ENCODE measurements at regions not wholly inside any gene's neighbourhood (a gene's known extent, or its start where the extent isn't known, plus 50 kb on each side); places are given as distances from the start of the nearest gene placed in this dataset.

DNA sequence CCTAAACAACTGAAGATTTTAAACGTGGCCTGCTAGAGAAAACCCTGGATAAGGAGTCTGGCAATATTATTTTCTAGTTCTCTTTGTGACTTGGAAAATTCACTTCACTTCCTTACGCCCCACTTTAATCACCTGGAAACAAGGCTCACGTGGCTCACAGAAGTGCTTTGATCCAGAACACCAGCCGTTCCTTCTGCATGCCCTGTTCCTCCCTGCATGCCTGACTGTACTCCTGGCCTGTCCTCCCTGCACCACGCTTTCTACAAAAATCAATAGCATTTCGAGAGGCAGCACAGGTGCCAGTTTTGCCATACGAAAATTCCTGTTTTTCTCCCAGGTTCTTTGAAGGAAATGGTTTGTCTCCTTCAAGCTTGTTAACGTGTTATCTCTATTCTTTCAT is 474.2 kb upstream of the RGMA start:
- Histone ChIP-seq H3K4me1 (ENCODE audit: insufficient read depth) (no peaks in the 10 kb centered on the region), H3K27me3 (replicated peaks; ENCODE audit: insufficient read depth) (no peaks in the 10 kb centered on the region), H3K27ac (no peak overlapping the region), H3F3A (ENCODE audit: insufficient read depth) (no peaks in the 10 kb centered on the region), H3K9ac (no peak overlapping the region), H3K9me3 (ENCODE audit: low read depth) (no peaks in the 10 kb centered on the region), H2AFZ (no peak overlapping the region), H4K20me1 (ENCODE audit: insufficient read depth) (no peaks in the 10 kb centered on the region), H3K79me2 (ENCODE audit: insufficient read depth) (no peaks in the 10 kb centered on the region), H3K9me2 (ENCODE audit: insufficient read depth) (no peaks in the 10 kb centered on the region), H3K36me3 (ENCODE audit: low read depth) (no peaks in the 10 kb centered on the region), H3K4me3 (no peak overlapping the region), H3K4me2 (ENCODE audit: unreplicated experiment) (no peak overlapping the region)
- WGBS, 2 experiments (ENCODE audit: low coverage in 1 of 2, low lambda C conversion rate in 2 of 2, missing lambda C conversion rate in 2 of 2): 21 to 22% methylated on average over 8 of the region's 8 CpGs
- TF ChIP-seq EZH2phosphoT487 (IDR thresholded peaks at IDR 0.05; ENCODE audit: insufficient read depth, low read depth): no peak
- TF ChIP-seq EZH2 (IDR thresholded peaks at IDR 0.05; ENCODE audit: insufficient read depth, poor library complexity, severe bottlenecking): no peak
- DNase-seq: no peak
- in situ Hi-C loops (cut with MboI): no loop called here

- H3F3A ChIP-seq (ENCODE audit: insufficient read depth): no peaks in the 10 kb centered on the region
- no peak for TF ChIP-seq EZH2 (IDR thresholded peaks at IDR 0.05; ENCODE audit: insufficient read depth, poor library complexity, severe bottlenecking)
- no peak for TF ChIP-seq EZH2phosphoT487 (IDR thresholded peaks at IDR 0.05; ENCODE audit: insufficient read depth, low read depth)
These were observed 473.5 kb upstream of the RGMA start for GRCh38 chr15:93562395-93563123.

DNA sequence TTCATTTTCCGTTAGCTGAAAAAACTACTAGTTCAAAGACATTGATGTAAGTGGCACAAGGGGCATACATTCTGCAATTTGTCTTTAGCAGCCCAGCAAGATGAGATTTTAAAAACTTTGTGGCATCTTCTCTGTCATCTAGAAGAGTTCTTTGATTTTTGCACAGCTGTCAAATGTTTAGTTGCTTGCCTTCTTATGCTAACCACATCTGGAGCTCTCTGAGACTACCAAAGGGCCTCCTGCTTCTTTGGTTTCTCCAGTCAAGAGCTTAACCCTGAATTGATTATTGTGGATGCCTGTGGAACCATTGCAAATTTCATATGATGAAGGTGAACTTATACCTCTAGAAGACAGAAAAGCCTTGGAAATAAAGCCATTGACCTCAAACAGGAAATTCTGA is 468.7 kb upstream of the RGMA start:
- H3K9ac ChIP-seq: no peak overlapping the region
- no peaks in the 10 kb centered on the region for H3F3A ChIP-seq (ENCODE audit: insufficient read depth)
- whole genome bisulfite sequencing, 2 experiments (ENCODE audit: low coverage in 1 of 2, low lambda C conversion rate in 2 of 2, missing lambda C conversion rate in 2 of 2): 76 to 93% methylated on average over 1 of the region's 1 CpG
- no peaks in the 10 kb centered on the region for H4K20me1 ChIP-seq (ENCODE audit: insufficient read depth)
- H2AFZ ChIP-seq: no peak overlapping the region
- H3K4me3 ChIP-seq: no peak overlapping the region
- H3K9me2 ChIP-seq (ENCODE audit: insufficient read depth): no peaks in the 10 kb centered on the region
- no peaks in the 10 kb centered on the region for H3K9me3 ChIP-seq (ENCODE audit: low read depth)
- no peak overlapping the region for H3K27ac ChIP-seq
- no peaks in the 10 kb centered on the region for H3K36me3 ChIP-seq (ENCODE audit: low read depth)
- H3K4me1 ChIP-seq (ENCODE audit: insufficient read depth): no peaks in the 10 kb centered on the region
- TF ChIP-seq EZH2phosphoT487 (IDR thresholded peaks at IDR 0.05; ENCODE audit: insufficient read depth, low read depth) (no peak), EZH2 (IDR thresholded peaks at IDR 0.05; ENCODE audit: insufficient read depth, poor library complexity, severe bottlenecking) (no peak)
- in situ Hi-C loops (cut with MboI): no loop called here
- no peaks in the 10 kb centered on the region for H3K27me3 ChIP-seq (replicated peaks; ENCODE audit: insufficient read depth)
- H3K79me2 ChIP-seq (ENCODE audit: insufficient read depth): no peaks in the 10 kb centered on the region
- no peak overlapping the region for H3K4me2 ChIP-seq (ENCODE audit: unreplicated experiment)
- no peak for DNase-seq

More at GRCh38 chr15:93562395-93563123, 473.5 kb upstream of the RGMA start:
- no peaks in the 10 kb centered on the region for H3K79me2 ChIP-seq (ENCODE audit: insufficient read depth)
- no peak overlapping the region for H3K27ac ChIP-seq
- WGBS, 2 experiments (ENCODE audit: low coverage in 1 of 2, low lambda C conversion rate in 2 of 2, missing lambda C conversion rate in 2 of 2): 9% methylated on average over 8 of the region's 8 CpGs
- no peak for DNase-seq
- no peaks in the 10 kb centered on the region for H4K20me1 ChIP-seq (ENCODE audit: insufficient read depth)
- H3K9me3 ChIP-seq (ENCODE audit: low read depth): no peaks in the 10 kb centered on the region
- no peak overlapping the region for H2AFZ ChIP-seq
- in situ Hi-C loops (cut with MboI): no loop called here
- H3K4me2 ChIP-seq (ENCODE audit: unreplicated experiment): no peak overlapping the region
- no peaks in the 10 kb centered on the region for H3K9me2 ChIP-seq (ENCODE audit: insufficient read depth)
- H3K36me3 ChIP-seq (ENCODE audit: low read depth): no peaks in the 10 kb centered on the region
- H3K27me3 ChIP-seq (replicated peaks; ENCODE audit: insufficient read depth): no peaks in the 10 kb centered on the region
- H3K4me1 ChIP-seq (ENCODE audit: insufficient read depth): no peaks in the 10 kb centered on the region
- H3K4me3 ChIP-seq: no peak overlapping the region
- H3K9ac ChIP-seq: no peak overlapping the region

DNA sequence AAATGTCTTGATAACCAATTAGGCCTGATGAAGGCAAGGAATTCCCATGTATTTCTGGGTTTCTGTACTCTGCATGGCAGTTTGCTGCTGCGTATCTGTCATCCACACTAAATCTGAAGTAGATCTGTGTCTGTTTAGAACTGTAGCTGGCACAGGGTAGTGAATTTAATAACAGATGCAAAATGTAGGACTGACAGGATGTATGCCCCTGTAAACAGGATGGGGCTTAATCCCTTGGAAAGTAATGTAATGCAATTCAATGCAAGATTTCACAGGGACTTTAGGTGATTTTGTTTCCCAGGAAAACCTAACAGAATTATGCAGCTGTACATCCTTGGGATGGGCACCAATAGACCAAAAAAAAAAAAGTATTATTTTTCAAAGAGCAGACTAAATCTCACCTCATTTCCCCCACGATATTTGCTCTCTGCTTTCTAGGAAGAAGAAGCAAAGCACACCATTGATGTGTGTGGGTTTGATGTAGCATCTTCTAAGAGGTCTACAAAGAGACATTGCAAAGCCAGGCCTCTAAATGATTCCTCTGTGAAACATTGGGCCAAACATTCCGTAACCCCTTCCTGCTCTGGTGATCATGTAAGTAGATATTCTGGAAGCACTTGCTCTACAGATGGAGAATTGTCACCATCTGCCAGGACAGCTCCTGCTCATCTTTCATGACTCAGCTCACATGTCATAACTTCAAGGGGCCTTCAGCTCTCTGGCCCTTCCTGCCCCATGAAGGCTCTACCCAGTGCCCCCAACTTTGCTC is 464.3 kb upstream of the RGMA start:
- DNase-seq: no peak
- Histone ChIP-seq H3K27ac (no peak overlapping the region), H3K9ac (no peak overlapping the region), H3K4me1 (ENCODE audit: insufficient read depth) (no peaks in the 10 kb centered on the region), H4K20me1 (ENCODE audit: insufficient read depth) (no peaks in the 10 kb centered on the region), H3F3A (ENCODE audit: insufficient read depth) (no peaks in the 10 kb centered on the region), H2AFZ (no peak overlapping the region), H3K27me3 (replicated peaks; ENCODE audit: insufficient read depth) (no peaks in the 10 kb centered on the region), H3K4me2 (ENCODE audit: unreplicated experiment) (no peak overlapping the region), H3K9me2 (ENCODE audit: insufficient read depth) (no peaks in the 10 kb centered on the region), H3K36me3 (ENCODE audit: low read depth) (no peaks in the 10 kb centered on the region), H3K9me3 (ENCODE audit: low read depth) (no peaks in the 10 kb centered on the region), H3K79me2 (ENCODE audit: insufficient read depth) (no peaks in the 10 kb centered on the region), H3K4me3 (no peak overlapping the region)
- 5 to 9% methylated on average over 3 of the region's 3 CpGs for WGBS, 2 experiments (ENCODE audit: low coverage in 1 of 2, low lambda C conversion rate in 2 of 2, missing lambda C conversion rate in 2 of 2)
- TF ChIP-seq EZH2phosphoT487 (IDR thresholded peaks at IDR 0.05; ENCODE audit: insufficient read depth, low read depth) (no peak), EZH2 (IDR thresholded peaks at IDR 0.05; ENCODE audit: insufficient read depth, poor library complexity, severe bottlenecking) (no peak)
- in situ Hi-C loops (cut with MboI): no loop called here
